ENCODE measurements at regions not wholly inside any gene's neighbourhood (a gene's known extent, or its start where the extent isn't known, plus 50 kb on each side); places are given as distances from the start of the nearest gene placed in this dataset.

DNA sequence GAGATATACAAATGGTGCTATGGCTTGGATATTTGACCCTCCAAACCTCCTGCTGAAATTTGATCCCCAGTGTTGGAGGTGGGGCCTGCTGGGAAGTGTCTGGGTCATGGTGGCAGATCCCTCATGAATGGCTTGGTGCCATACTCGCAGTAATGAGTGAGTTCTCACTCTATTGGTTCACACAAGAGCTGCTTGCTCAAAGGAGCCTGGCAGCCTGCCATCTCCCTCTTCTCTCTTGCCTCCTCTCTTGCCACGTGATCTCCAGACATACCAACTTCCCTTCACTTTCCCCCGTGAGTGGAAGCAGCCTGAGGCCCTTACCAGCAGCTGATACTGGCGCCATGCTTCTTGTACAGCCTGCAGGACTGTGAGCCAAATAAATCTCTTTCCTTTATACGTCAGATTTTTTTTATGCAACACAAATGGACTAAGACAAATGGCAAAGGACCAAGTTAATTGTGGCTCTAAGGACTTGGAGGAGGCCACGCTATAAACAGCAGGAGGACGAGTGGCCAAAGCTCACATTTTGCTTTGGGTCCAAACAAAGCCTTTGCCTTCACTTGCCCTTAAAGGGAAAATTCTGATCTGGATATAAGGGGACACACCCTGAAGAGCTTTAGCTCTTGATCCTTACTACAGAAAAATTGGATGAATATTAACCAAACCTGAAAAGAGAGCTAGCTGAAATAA lies 214.7 kb downstream of the SS18 start:
- intact Hi-C loops (cut with micrococcal nuclease), result no loop called here

DNA sequence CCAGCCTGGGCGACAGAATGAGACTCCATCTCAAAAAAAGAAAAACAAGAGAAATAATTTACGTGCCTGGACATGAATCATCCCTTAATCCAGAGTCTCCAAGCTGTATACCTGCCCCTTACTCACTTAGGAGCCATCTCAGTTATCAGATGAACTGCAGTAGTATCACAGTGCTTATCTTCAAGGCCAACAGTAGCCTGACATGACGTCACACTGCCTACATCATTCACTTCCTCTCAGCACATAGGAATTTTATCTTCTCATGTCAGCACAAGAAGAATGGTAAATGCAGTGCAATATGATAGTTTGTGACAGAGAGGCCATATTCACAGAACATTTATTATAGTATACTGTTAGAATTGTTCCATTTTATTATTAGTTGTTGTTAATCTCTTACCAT lies 216.6 kb downstream of the SS18 start:
- intact Hi-C loops (cut with micrococcal nuclease), result no loop called here

DNA sequence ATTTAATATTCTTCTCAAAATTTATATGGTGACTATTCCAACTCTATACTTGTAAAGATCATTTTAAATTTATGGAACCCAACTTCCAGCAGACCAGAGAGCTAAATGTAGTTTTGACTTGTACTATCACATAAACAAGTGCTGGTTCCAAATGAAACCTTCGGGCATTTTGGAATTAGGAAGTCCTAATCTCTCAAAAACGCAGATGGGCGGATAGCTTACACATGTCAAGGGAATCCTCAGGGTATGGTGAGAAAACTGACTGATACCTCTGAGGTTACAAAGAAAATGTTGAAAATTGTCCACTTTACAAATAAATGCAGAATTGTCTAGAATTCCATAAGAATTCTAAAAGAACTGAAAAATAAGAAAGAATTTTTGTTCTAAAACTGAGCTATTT lies 224.1 kb downstream of the SS18 start:
- intact Hi-C loops (cut with micrococcal nuclease), result no loop called here

DNA sequence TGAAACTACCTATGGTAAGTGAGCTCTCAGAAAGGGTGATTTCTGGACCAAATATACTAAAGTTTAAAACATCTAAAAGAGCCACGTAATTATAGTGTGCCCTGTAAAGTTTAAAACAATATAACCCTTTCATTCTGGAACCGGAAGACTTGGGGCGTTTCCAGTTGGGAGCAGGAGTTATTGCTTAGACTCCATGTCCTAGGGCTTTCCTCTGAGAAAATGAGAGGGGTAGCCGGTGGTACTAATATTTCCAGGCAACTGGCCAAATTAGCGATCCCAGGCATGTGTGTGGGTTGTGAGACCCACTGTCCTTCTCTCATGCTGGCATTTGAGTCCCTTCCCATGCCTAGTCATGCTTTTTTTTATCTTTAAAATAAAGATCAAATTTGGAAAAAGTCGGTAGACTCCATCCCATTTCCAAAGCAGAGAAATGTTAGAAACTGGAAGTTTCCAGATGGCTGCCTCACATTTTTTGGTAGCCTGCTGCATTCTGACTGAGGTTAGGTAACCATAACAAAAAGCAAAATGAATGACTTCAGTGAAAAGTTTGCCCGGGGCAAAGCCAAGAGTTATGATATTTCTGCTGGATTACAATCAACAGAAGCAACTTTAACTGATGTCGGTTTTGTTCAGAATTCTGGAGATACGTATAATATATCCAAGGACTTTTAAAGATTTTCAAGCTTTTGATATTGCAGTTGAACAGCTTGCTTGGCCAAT lies 227.4 kb downstream of the SS18 start:
- intact Hi-C loops (cut with micrococcal nuclease), result no loop called here

DNA sequence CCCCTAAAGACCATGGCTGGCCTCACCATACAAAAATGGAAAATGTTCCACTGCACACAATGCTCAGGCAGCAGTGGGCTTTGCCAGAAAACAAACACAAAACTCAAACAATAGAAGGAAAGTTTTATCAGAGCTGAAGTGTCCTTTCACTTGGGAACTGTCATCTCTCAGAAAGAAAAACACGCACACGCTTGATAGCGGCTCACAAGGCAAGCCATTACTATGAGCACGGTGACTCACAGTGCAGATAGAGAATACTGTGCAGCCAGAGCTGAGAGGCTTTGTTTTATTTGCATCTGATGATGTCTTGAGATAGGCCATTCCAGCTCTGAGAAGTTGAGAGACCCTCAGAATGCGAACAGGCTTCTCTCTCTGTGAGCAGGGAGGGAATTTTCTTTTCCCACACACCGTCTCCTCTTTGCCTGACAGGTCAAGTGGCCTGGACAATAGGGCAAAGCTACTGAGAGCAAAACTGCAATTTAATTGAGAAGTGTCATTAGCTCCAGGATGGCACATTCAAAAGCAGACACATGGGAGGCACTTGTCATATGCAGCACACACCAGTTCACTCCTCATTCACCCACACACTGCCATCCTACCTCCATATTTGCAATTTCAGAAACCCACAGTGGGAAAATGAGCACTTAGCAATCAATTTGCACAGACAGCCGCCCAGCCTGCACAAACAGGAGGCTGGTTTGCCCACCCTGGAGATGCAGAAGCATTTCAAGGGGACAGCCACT lies 236.6 kb downstream of the SS18 start:
- intact Hi-C loops (cut with micrococcal nuclease), result no loop called here

DNA sequence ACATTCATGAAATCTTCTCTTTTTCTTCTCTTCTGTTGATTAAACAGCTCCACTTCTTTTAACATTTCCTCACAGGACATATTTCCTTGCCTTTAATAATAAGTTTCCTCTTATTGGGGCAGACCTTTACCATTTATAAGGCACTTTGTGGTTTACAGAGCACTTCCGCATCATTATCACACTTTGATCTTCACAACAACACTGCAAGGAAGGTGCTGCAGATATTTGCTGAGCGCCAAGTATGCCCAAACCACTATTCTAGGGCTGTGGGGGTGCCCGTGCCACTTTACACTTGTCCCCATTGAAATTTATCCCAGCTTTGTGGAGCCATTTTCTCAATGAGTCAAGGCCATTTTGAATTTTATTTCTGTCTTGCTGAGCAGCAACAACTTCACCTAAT lies 246.6 kb downstream of the SS18 start:
- intact Hi-C loops (cut with micrococcal nuclease), result no loop called here

DNA sequence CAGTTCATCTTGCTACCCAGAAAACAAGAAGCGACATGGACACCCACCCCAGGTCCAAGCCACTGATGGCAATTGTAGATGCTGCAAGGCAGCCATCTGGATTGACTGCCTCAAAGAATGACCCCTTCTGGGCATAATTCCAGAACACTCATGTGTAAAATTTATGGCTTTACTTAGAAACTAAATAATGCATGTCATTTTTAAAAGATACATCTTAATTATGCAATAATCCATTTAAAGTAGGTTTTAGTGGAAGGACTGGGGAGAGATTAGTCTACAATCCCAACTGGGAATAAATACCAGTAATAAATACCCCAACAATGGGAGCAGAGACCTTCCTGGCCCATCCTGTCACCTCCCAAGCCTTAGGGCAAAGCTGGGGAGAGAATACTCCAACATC lies 247.7 kb downstream of the SS18 start:
- intact Hi-C loops (cut with micrococcal nuclease), result no loop called here

DNA sequence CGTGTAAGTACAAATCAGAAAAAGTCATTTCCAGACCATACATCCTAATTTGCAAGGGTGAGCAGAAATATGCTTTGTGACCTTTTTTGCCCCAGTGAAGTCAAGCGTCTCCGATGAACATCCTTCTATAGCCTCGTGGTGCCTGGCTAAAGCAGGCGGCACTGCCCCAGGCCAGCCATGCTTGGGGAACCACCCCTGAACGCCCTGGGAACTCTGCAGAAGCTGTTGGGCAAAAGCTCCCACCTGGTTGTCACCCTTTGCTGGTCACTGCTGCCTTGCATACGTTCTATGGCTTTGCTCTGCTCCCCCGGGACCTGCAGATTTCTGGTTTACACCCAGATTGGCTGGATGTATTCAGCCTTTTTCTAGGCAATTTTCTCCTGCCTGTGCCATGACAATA lies 256.4 kb downstream of the SS18 start:
- intact Hi-C loops (cut with micrococcal nuclease), result no loop called here

DNA sequence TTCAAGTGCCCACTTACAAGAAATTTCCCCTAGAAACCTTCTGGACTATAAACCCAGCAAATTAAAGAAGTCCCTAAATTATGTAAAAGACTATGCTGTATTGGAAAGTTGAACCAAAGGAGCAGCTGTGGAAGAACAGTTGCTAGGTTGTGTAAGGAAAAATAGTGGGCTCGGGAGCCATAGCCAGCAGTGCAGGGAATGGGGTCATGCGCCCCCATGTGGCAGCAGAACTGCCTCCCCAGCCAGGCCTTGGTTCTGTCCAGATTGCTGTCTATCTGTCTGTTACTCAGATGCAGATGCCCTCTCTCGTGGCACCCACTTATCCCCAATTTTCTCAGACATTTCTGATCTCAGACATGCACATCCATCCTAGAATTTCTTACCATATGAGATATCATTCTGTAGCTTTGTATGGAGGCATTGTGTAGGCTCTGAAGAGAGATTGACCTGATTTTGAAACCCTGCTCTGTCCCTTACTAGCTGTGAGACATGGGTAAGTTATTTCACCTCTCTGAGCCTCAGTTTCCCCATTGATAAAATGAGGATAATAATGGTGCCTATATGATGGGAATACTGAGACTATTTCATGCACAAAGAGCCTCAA lies 258.3 kb downstream of the SS18 start:
- intact Hi-C loops (cut with micrococcal nuclease), result no loop called here

DNA sequence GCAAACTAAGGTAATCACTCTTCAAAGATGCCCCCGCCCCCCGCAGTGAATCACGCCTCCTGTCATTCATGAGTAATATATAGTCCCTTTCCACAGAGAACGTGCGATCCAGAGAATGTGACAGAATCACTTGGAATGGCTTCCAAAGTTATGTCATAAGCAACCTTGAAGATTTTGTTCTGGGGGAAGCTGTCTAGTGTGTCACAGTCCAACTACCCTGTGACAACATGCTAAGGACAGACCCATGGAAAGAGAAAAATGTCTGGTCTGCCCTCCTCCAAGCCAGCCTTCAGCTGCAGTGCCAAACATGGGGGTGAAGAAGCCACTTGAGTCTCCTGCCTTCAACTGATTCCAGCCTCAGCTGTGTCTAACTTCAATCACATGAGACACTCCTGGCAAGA lies 259.1 kb downstream of the SS18 start:
- intact Hi-C loops (cut with micrococcal nuclease), result no loop called here

DNA sequence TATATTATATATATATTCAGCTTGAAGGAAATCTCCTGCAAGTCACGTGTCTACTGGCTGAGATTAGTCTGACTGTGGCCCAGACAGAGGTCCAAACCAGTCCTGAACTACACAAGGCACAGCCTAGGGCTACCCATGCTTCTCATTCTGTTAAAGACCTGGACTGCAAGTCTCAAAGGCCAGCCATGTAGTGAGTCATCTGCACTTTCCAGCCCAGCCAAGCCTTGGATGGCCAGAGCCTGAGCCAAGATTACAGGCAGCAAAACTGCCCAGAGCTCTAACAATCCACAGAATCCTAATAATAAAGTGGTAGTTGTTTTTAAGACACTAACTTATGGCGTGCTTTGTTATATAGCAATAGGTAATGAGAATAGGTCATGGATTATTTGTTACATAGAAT lies 259.6 kb downstream of the SS18 start:
- intact Hi-C loops (cut with micrococcal nuclease), result no loop called here

DNA sequence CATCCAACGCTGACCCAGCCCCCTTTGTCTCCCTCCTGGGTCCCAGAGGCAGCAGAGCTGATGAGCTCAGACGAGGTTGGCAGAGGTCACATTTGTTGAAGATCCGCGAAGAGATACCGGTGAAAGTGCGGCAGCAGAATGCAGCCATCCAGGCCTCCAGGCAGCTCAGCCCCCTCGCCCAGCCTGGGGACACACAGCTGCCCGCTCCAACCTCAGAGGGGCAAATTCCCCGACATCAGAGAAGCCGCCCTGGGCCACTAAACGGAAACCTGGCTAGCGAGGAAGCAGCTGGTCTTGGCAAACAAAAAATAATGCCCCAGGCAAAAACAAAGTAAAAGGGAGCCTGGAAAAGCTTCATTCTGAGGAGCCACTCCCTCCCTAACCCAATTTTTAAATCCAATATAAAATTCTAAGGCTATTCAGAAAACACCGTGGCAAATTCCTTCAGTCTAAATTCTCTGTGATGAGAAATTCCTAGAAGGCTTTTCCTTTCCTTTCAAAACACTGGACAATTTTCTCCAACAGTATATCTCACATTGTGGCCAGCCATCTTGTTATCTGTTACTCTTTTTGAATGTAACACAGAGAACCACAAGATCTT lies 262.4 kb downstream of the SS18 start:
- intact Hi-C loops (cut with micrococcal nuclease), result no loop called here

DNA sequence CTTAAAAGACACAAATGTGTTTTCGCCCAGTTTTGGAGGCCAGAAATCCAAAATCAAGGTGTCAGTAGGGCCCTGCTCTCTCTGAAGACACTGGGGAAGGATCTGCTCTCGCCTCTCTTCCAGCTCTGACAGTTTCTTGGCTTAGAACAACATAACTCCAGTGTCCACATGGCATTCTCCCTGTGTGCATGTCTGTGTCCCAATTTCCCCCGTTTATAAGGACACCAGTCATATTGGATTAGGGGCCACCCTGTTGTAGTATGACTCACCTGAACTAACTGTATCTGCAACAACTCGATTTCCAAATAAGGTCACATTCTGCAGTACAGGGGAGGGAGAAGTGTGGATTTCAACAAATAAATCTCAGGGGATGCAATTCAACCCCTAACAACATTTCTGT lies 263.2 kb downstream of the SS18 start:
- intact Hi-C loops (cut with micrococcal nuclease), result no loop called here

DNA sequence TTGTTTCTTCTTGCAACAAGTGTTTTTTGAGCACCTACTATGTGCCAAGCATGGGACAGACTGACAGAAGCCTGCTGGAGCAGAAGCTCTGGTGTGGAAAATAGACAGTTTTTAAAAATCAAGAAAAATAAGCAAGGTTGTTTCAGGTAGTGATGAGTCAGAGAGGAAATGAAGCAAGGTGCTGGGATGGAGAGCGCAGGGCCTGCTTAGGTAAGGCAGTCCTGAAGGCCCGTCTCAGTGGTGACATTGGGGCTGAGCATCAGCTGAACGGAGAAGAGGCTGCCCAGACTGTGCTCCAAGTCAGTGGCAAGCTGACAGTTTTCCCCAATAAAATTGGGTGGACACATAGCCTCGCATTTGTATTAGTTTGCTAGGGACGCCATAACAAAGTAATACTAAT lies 263.6 kb downstream of the SS18 start:
- intact Hi-C loops (cut with micrococcal nuclease), result no loop called here

DNA sequence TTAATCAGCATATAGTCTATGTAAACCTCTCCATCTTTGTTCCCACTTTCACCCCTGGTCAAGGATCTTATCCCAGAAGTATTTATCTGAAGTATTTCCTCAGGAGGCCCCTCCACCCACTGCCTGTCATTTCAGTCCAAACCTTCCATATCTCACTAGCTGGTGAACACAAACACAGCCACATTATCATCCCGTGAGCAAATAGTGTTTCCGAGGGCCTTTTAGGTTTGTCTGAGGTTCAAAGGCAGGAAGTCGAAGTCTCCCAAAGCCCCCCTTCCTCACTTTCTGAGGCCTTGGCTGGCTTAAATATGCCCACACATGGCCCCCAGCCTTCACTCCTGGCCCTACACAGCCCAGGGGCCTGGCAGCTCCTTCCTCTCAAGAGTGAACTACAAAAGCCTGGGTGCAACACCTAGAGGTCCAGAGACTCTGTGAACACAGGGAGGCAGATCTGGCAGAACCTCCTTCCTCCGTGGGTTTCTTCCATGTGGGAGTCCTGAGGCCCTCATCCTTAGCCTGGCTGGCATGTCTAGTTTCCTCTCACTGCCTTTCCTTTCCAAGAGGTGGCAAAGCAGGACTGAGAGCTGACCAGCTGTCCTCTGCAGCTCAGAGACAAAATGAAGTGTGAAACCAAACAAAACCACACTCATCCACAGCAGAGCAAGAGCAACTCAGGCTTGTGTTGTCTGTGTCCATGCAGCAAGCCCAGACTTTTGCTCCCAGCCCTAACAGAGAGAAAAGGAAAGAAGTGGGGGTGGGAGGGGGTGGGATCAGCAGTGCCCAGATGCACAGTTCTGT lies 264.2 kb downstream of the SS18 start:
- intact Hi-C loops (cut with micrococcal nuclease), result no loop called here

DNA sequence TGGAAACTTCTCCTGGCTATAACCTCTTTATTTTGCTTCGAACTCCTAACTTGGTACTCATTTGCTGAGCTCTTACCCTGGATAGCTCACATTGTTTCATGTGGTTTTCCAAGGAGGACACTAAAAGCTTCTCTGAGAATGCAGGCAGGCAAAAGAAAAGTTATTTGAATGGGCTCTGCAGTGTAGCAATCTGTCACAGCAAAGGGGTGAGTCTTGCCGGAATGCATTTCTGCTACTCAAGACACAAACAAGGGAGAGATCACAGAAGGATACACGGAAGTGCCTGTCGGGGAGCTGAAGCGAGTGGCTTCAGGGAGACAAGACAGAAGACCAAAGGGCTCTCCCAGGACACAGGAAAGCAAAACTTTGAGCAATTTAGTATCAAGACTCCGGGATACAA lies 265.4 kb downstream of the SS18 start:
- intact Hi-C loops (cut with micrococcal nuclease), result no loop called here

DNA sequence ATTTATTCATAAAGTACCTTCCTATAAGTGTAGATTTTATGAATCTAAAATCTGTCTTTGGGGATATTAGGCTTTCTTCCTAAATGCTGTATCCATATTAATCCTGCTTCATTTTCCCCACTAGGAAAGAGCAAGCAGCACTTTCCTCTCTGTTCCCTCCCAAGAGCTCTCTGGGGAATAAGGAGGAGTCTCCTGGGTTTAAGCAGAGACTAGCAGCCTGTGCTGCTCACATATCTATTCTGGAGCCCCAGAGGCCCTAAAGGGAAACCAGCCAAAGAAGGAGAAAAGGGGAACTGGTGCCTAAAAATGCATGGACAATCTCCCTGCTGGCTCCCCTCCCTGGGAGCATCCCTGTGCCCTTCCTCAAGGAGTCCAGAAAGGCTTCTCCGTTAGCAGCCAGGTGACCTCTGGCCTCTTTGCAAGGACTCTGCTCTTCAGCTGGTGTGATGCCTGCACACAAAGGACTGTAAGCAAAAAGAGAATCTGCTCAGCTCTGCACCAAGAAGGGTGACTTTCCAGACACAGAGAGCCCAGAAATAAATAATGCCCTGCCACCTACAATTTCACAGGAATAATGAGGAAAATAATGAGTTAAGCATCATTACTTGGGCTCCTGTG lies 270.6 kb downstream of the SS18 start:
- intact Hi-C loops (cut with micrococcal nuclease), result no loop called here

DNA sequence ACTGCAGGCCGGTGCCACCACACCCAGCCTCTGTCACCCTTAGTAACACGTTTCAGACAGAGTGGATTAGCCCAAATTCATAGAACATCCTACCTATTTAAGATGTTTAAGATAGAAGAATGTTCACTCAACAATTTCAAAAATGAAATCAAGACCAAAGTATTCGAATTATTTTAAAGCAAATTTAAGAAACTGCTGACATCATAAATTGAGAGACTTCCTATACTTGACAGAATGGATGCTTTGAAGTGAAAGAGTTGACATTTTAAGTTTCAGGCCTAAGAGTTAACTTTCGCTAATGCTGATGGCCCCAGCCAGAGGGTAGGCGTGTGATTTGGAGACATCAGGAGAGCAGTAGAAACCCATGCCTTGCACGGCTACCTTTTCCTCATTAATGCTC lies 271.9 kb downstream of the SS18 start:
- intact Hi-C loops (cut with micrococcal nuclease), result no loop called here

DNA sequence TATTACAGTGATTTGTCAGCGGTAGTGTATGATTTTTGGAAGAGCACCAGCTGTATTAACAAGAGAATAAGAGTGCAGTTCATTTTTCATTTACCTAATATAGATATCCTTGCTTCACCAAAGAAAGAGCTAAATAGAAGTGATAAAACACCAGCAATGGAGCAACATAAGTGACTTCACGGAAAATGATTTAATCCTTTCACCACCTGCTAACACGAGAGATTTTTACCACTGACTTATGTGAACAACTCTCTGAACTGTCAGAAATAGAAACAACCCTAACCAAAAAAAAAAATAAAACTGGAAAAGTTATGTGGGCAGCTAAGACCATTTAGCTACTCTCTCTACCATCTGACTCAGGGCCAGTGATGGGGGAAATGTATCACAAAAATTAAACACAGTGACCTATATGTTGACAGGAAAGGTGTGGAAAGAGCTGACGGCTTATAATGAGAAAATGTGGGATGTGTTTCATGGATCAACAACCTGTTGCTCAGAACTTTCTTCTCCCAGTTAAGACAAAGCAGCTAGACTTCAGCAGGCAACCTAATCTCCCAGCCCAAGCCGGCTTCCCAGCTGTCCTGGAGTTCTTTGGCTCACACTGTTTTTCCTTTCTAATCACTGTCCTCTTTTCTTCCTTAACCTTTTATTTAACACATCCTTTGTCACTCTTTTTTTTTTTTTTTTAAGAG lies 272.7 kb downstream of the SS18 start:
- intact Hi-C loops (cut with micrococcal nuclease), result no loop called here

DNA sequence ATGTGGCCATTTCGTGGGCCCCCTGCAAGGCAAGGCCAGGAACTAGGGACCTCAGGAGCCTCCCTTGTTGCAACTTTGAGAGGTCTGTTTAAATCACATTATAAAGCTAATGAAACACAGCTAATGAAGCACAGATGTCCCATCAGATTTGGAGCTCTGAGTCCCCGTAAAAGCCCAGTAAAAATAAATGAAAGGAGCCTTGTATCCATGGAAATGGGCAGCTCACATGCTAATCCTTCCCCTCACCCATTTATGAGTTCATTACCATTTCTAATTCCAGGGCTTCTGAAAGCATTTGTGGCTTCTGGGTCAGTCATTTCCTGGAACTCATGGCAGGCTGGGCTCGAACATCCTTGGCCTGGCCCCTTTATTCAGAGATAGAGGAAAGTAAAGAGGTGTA lies 274.8 kb downstream of the SS18 start:
- intact Hi-C loops (cut with micrococcal nuclease), result no loop called here

All from T-helper 1 cell treated with Interleukin-12 subunit alpha and Interleukin-12 subunit beta and Interleukin-4 antibody, amounts not matched to agents 30 ng/mL and 1 ng/mL, for 36 hours (primary cell).